Astrocyte of the hippocampus (primary cell): ENCODE measurements at regions not wholly inside any gene's neighbourhood (a gene's known extent, or its start where the extent isn't known, plus 50 kb on each side); places are given as distances from the start of the nearest gene placed in this dataset.
A peak's percentile ranks its signal among the peaks of the same experiment; 100 is the strongest.
"Not testable (repeated sequence)": the region's sequence is repeated elsewhere in the genome, so short reads cannot be mapped to it uniquely, and the experiment has no call there.

Source experiments
- DNase-seq: peaks from one replicate; pipeline ENCODE4 v3.0.0; 2011; ENCODE audit warnings: low read depth, low spot score

GRCh38 chr3:110928016-110928662, 143.5 kb upstream of the NECTIN3 start:
- DNase-seq: no peak

GRCh38 chr3:110929816-110930215, 141.8 kb upstream of the NECTIN3 start:
- DNase-seq: peak; percentile 5

GRCh38 chr3:110932567-110932966, 139.0 kb upstream of the NECTIN3 start:
- peak; percentile 5 for DNase-seq

- peak; percentile 21 for DNase-seq
Observed at GRCh38 chr3:110933821-110934426, 137.7 kb upstream of the NECTIN3 start.

- no peak for DNase-seq
Observed at GRCh38 chr3:110938629-110939028, 133.0 kb upstream of the NECTIN3 start.

- peak; percentile 40 for DNase-seq
Observed at GRCh38 chr3:110940055-110940454, 131.6 kb upstream of the NECTIN3 start.

GRCh38 chr3:110944782-110945181, 126.8 kb upstream of the NECTIN3 start:
- no peak for DNase-seq

GRCh38 chr3:110946810-110947209, 124.8 kb upstream of the NECTIN3 start:
- DNase-seq: no peak

GRCh38 chr3:110949194-110949593, 122.4 kb upstream of the NECTIN3 start:
- DNase-seq: not testable (repeated sequence)

- no peak for DNase-seq
Observed at GRCh38 chr3:110955301-110955880, 116.2 kb upstream of the NECTIN3 start.

GRCh38 chr3:110956081-110956480, 115.5 kb upstream of the NECTIN3 start:
- no peak for DNase-seq

GRCh38 chr3:110957247-110958025, 114.2 kb upstream of the NECTIN3 start:
- DNase-seq: no peak

- DNase-seq: no peak
Observed at GRCh38 chr3:110958313-110959147, 113.1 kb upstream of the NECTIN3 start.

- no peak for DNase-seq
Observed at GRCh38 chr3:110965976-110966375, 105.6 kb upstream of the NECTIN3 start.

- DNase-seq: no peak
Observed at GRCh38 chr3:110966966-110967663, 104.5 kb upstream of the NECTIN3 start.

GRCh38 chr3:110968076-110968475, 103.5 kb upstream of the NECTIN3 start:
- DNase-seq: no peak

- no peak for DNase-seq
Observed at GRCh38 chr3:110969229-110970211, 102.1 kb upstream of the NECTIN3 start.

GRCh38 chr3:110971010-110971601, 100.5 kb upstream of the NECTIN3 start:
- DNase-seq: no peak

GRCh38 chr3:110973263-110973895, 98.2 kb upstream of the NECTIN3 start:
- no peak for DNase-seq
